ENCODE measurements at regions not wholly inside any gene's neighbourhood (a gene's known extent, or its start where the extent isn't known, plus 50 kb on each side); places are given as distances from the start of the nearest gene placed in this dataset.

GRCh38 chr1:67540733-67541125 is 110.5 kb upstream of the SERBP1 start:
- no peaks in the 10 kb centered on the region for H3K9me2 ChIP-seq (ENCODE audit: insufficient read depth)
- no peaks in the 10 kb centered on the region for H4K20me1 ChIP-seq (ENCODE audit: insufficient read depth)
- H3K9me3 ChIP-seq (ENCODE audit: insufficient read depth, low read depth), result no peaks in the 10 kb centered on the region
- H3K4me1 ChIP-seq (replicated peaks; ENCODE audit: insufficient read depth), result peaks cover 4% of the 10 kb centered on the region; the same call in 1 of the 2 replicates
- ChIA-PET CTCF (no interaction called here), POLR2A (ENCODE audit: unreplicated experiment) (interaction anchor here (0.6 kb wide), 1 partner anchor 209 kb away, joined by 3 read pairs; no protein-coding TSS in a partner anchor)
- no peak overlapping the region for H3K4me2 ChIP-seq
- no peak for DNase-seq
- BruUV-seq (replicated peaks), result no TSS peak
- H2AFZ ChIP-seq, result no peak overlapping the region
- H3F3A ChIP-seq (ENCODE audit: insufficient read depth, low read depth), result 0 out of 2 replicates have a peak, but pooled peaks cover 3% of the 10 kb centered on the region
- H3K79me2 ChIP-seq (ENCODE audit: low read depth), result no peaks in the 10 kb centered on the region
- no peak overlapping the region for H3K27ac ChIP-seq
- H3K27me3 ChIP-seq (ENCODE audit: insufficient read depth, low read depth), result no peaks in the 10 kb centered on the region
- H3K36me3 ChIP-seq (ENCODE audit: low read depth), result no peaks in the 10 kb centered on the region
- intact Hi-C loops (cut with micrococcal nuclease; ENCODE audit: unreplicated experiment), result no loop called here
- TF ChIP-seq EZH2 (IDR thresholded peaks at IDR 0.05; ENCODE audit: low read depth) (no peak), CTCF (conservative IDR thresholded peaks at IDR 0.05) (no peak)
- H3K4me3 ChIP-seq, result no peak overlapping the region

- intact Hi-C loops (cut with micrococcal nuclease; ENCODE audit: unreplicated experiment), result no loop called here
- TF ChIP-seq EZH2 (IDR thresholded peaks at IDR 0.05; ENCODE audit: low read depth) (no peak), CTCF (conservative IDR thresholded peaks at IDR 0.05) (no peak)
- no peak overlapping the region for H3K4me2 ChIP-seq
- no peaks in the 10 kb centered on the region for H3F3A ChIP-seq (ENCODE audit: insufficient read depth, low read depth)
- ChIA-PET POLR2A (ENCODE audit: unreplicated experiment) (no interaction called here), CTCF (no interaction called here)
- H3K4me1 ChIP-seq (replicated peaks; ENCODE audit: insufficient read depth), result no peaks in the 10 kb centered on the region
- H3K9me2 ChIP-seq (ENCODE audit: insufficient read depth), result no peaks in the 10 kb centered on the region
- H3K27ac ChIP-seq, result no peak overlapping the region
- no TSS peak for BruUV-seq (replicated peaks)
- H4K20me1 ChIP-seq (ENCODE audit: insufficient read depth), result no peaks in the 10 kb centered on the region
- no peaks in the 10 kb centered on the region for H3K27me3 ChIP-seq (ENCODE audit: insufficient read depth, low read depth)
- no peak overlapping the region for H2AFZ ChIP-seq
- no peaks in the 10 kb centered on the region for H3K9me3 ChIP-seq (ENCODE audit: insufficient read depth, low read depth)
- no peaks in the 10 kb centered on the region for H3K36me3 ChIP-seq (ENCODE audit: low read depth)
- DNase-seq, result no peak
- H3K79me2 ChIP-seq (ENCODE audit: low read depth), result no peaks in the 10 kb centered on the region
- H3K4me3 ChIP-seq, result no peak overlapping the region
Observed at GRCh38 chr1:67542747-67543146, 112.5 kb upstream of the SERBP1 start.

DNA sequence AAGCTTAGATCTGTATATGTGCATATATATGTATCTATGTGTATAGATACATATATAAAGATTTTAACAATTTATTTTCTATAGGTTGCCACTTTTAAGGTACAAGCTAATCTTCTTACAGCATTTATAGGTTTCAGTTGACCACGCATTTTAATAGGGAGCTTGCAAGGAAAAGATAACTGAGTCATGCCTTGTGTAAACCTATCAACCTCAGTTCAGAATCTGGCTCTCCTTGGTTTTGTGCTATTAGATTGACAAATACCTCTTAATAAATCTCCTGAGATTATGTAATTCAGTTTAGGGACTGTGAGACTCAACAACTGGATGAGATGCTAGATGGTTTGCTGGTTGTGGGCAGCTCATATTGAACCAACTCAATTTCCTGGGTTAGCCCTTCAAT is 114.7 kb upstream of the SERBP1 start:
- no TSS peak for BruUV-seq (replicated peaks)
- Histone ChIP-seq H3K4me2 (no peak overlapping the region), H4K20me1 (ENCODE audit: insufficient read depth) (no peaks in the 10 kb centered on the region), H3K27me3 (ENCODE audit: insufficient read depth, low read depth) (no peaks in the 10 kb centered on the region), H3K9me3 (ENCODE audit: insufficient read depth, low read depth) (no peaks in the 10 kb centered on the region), H3K36me3 (ENCODE audit: low read depth) (no peaks in the 10 kb centered on the region), H2AFZ (no peak overlapping the region), H3K9me2 (ENCODE audit: insufficient read depth) (no peaks in the 10 kb centered on the region), H3K27ac (no peak overlapping the region), H3F3A (ENCODE audit: insufficient read depth, low read depth) (no peaks in the 10 kb centered on the region), H3K4me1 (replicated peaks; ENCODE audit: insufficient read depth) (no peaks in the 10 kb centered on the region), H3K79me2 (ENCODE audit: low read depth) (no peaks in the 10 kb centered on the region), H3K4me3 (no peak overlapping the region)
- no peak for TF ChIP-seq EZH2 (IDR thresholded peaks at IDR 0.05; ENCODE audit: low read depth)
- no peak for TF ChIP-seq CTCF (conservative IDR thresholded peaks at IDR 0.05)
- intact Hi-C loops (cut with micrococcal nuclease; ENCODE audit: unreplicated experiment), result no loop called here
- DNase-seq, result peak in 1 of 2 experiments; percentile 55
- CTCF ChIA-PET, result interaction anchor here (0.6 kb wide), 1 partner anchor 55 kb away, joined by 3 read pairs; no protein-coding TSS in a partner anchor
- POLR2A ChIA-PET (ENCODE audit: unreplicated experiment), result interaction anchor here (0.7 kb wide), 1 partner anchor 196 kb away, joined by 6 read pairs; no protein-coding TSS in a partner anchor

Data from PC-9 (cell line).